ENCODE measurements at regions not wholly inside any gene's neighbourhood (a gene's known extent, or its start where the extent isn't known, plus 50 kb on each side); places are given as distances from the start of the nearest gene placed in this dataset.
"Not testable (repeated sequence)": the region's sequence is repeated elsewhere in the genome, so short reads cannot be mapped to it uniquely, and the experiment has no call there.

DNA sequence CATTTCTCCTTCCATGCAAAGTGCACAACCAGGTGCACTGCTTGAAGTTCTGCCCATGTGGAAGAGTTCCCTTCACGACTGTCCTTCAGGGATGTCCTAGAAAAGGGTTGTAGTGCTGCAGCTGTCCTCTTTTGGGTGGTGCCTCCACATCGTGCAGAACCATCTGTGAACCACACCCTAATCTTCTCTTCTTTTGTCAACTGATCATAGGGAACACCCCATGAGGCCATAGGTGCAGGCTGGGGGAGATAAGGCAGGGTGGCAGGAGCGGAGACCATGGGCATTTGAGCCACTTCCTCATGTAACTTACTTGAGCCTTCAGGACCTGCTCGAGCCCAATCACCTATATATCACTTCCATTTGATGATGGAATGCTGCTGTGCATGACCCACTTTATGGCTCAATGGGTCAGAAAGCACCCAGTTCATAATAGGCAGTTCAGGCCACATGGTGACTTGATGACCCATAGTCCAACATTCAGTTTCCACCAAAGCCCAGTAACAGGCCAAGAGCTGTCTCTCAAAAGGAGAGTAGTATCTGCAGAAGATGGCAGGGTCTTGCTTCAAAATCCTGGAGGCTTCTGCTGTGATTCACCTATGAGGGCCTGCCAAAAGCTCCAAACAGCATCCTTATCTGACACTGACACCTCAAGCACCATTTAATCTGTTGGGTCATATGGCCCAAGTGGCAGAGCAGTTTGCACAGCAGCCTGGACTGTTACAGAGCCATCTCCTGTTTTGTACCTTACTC is 84.7 kb upstream of the CYRIA start:
- H3K27me3 ChIP-seq: no peaks in the 10 kb centered on the region
- no peak overlapping the region for H3K4me3 ChIP-seq
- 85% methylated on average over 4 of the region's 4 CpGs for WGBS
- H3K4me1 ChIP-seq: no peaks in the 10 kb centered on the region
- no peaks in the 10 kb centered on the region for H3K36me3 ChIP-seq
- no peak overlapping the region for H3K27ac ChIP-seq
- TF ChIP-seq, protein P1, sequence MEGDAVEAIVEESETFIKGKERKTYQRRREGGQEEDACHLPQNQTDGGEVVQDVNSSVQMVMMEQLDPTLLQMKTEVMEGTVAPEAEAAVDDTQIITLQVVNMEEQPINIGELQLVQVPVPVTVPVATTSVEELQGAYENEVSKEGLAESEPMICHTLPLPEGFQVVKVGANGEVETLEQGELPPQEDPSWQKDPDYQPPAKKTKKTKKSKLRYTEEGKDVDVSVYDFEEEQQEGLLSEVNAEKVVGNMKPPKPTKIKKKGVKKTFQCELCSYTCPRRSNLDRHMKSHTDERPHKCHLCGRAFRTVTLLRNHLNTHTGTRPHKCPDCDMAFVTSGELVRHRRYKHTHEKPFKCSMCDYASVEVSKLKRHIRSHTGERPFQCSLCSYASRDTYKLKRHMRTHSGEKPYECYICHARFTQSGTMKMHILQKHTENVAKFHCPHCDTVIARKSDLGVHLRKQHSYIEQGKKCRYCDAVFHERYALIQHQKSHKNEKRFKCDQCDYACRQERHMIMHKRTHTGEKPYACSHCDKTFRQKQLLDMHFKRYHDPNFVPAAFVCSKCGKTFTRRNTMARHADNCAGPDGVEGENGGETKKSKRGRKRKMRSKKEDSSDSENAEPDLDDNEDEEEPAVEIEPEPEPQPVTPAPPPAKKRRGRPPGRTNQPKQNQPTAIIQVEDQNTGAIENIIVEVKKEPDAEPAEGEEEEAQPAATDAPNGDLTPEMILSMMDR (IDR thresholded peaks at IDR 0.05): no peak
- TF ChIP-seq EP300 (IDR thresholded peaks at IDR 0.05) (no peak), POLR2AphosphoS5 (IDR thresholded peaks at IDR 0.05) (no peak), POLR2A (IDR thresholded peaks at IDR 0.05) (no peak)
- no peaks in the 10 kb centered on the region for H3K9me3 ChIP-seq
- no peak for DNase-seq (ENCODE audit: low spot score in 2 of 2)

DNA sequence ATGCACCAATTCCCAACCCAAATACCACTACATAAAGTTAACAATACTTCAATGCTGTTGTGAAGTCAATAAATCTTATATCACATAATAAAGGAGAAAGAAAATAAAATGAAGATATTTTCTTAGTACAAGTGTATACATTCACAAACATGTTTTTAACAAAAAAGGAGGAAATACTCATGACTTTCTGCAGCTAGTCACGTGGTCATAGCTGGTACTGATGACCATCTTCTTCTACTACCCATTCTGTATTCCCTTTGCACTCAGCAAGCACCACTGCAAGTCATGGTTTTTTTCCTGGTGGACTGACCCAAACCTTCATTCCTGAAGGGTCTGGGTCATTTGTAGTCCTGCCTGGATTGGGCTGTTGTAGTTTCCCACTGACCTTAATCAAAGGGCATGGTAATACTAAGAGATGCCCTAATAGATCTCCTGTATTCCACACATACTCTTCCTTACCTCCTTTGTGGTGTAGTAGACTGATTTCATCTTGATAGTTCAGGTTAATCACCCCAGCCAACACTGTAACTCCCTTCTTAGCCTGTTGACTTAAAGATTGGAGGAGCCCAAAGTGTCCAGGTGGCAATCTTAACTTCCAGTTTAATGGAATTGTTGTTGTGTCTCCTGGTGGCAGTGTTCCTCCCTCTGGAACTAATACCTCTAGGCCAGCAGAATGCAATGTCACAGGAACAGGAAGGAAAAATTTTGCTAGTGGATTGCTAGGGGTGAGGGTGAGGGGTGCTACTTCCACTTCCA is 83.1 kb upstream of the CYRIA start:
- H3K27ac ChIP-seq; H3K4me1 ChIP-seq; H3K9me3 ChIP-seq; H3K4me3 ChIP-seq; H3K36me3 ChIP-seq; DNase-seq (ENCODE audit: low spot score in 2 of 2); H3K27me3 ChIP-seq: not testable (repeated sequence)
- WGBS: 70% methylated on average over 1 of the region's 1 CpG

DNA sequence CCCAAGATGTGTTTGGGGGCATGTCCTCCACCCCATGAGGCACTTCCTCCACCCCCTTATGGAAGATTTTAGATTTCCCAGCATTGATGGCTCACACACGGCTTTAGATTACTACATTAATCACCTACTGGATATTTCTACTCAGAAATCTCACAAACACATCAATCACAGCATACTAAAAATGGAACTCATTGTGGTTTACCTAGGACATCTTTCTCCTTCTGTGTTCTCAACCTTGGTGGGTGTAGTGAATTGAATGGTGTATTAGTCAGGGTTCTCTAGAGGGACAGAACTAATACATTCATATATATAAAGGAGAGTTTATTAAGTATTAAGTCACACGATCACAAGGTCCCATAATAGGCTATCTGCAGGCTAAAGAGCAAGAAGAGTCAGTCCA is 82.1 kb upstream of the CYRIA start:
- Histone ChIP-seq H3K36me3 (no peaks in the 10 kb centered on the region), H3K27ac (no peak overlapping the region), H3K9me3 (no peaks in the 10 kb centered on the region), H3K4me1 (no peaks in the 10 kb centered on the region), H3K4me3 (no peak overlapping the region), H3K27me3 (no peaks in the 10 kb centered on the region)
- WGBS: 81% methylated on average over 2 of the region's 2 CpGs
- DNase-seq (ENCODE audit: low spot score in 2 of 2): no peak
- TF ChIP-seq, protein P1 (IDR thresholded peaks at IDR 0.05): no peak
- no peak for TF ChIP-seq POLR2A (IDR thresholded peaks at IDR 0.05)
- TF ChIP-seq EP300 (IDR thresholded peaks at IDR 0.05): no peak
- TF ChIP-seq POLR2AphosphoS5 (IDR thresholded peaks at IDR 0.05): no peak

DNA sequence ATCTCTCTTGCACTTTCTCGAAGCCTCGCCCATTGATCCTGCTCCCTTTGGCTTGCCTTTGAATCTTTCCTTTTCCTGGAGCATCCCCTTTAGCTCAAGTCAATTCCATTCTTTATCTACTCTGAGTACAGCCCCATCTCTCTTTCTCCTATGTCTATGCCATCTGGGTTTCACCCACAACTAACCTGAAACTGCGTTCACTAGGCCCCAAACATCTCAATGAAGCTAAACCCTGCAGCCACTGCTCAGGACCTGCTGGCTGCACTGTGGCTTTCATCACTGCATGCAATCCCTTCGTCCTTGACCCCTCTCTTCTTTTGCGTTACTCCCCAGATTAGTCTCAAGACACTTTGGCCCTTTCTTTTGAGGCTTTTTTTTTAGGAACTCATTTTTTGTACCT is 81.6 kb upstream of the CYRIA start:
- Histone ChIP-seq H3K9me3 (no peaks in the 10 kb centered on the region), H3K27me3 (no peaks in the 10 kb centered on the region), H3K4me3 (no peak overlapping the region), H3K36me3 (no peaks in the 10 kb centered on the region), H3K4me1 (no peaks in the 10 kb centered on the region), H3K27ac (no peak overlapping the region)
- no peak for DNase-seq (ENCODE audit: low spot score in 2 of 2)
- TF ChIP-seq POLR2AphosphoS5 (IDR thresholded peaks at IDR 0.05) (no peak), EP300 (IDR thresholded peaks at IDR 0.05) (no peak), POLR2A (IDR thresholded peaks at IDR 0.05) (no peak)
- TF ChIP-seq, protein P1 (IDR thresholded peaks at IDR 0.05): no peak
- 95% methylated on average over 5 of the region's 5 CpGs for WGBS

DNA sequence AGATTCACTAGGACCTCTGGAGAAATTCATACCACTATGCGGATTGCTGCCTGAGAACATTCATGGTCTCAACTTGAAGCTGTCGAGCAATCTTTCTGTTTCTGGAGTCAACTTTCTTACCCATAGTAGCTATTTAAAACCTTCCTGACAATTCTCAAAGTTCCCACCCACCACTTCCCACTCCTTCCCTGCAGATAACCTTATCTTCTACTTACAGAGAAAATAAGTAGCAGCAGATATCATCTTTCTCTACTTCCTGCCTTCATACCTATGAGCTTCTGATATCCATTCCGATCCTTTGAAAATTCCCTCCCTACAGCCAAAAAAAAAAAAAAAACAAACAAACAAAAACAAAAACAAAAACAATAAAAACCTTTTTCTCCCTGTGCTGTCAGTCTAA is 81.2 kb upstream of the CYRIA start:
- H3K36me3 ChIP-seq: no peaks in the 10 kb centered on the region
- H3K27ac ChIP-seq: no peak overlapping the region
- H3K27me3 ChIP-seq: no peaks in the 10 kb centered on the region
- H3K4me1 ChIP-seq: no peaks in the 10 kb centered on the region
- WGBS: 84% methylated on average over 3 of the region's 3 CpGs
- no peaks in the 10 kb centered on the region for H3K9me3 ChIP-seq
- H3K4me3 ChIP-seq: no peak overlapping the region
- DNase-seq (ENCODE audit: low spot score in 2 of 2): no peak
- TF ChIP-seq EP300 (IDR thresholded peaks at IDR 0.05) (no peak), POLR2A (IDR thresholded peaks at IDR 0.05) (no peak), POLR2AphosphoS5 (IDR thresholded peaks at IDR 0.05) (no peak)
- TF ChIP-seq, protein P1 (IDR thresholded peaks at IDR 0.05): no peak

All from suprapubic skin (tissue), 4 donors.